ENCODE measurements at regions not wholly inside any gene's neighbourhood (a gene's known extent, or its start where the extent isn't known, plus 50 kb on each side); places are given as distances from the start of the nearest gene placed in this dataset.

- no peak for TF ChIP-seq CTCF (conservative IDR thresholded peaks at IDR 0.05)
- no peak for TF ChIP-seq EZH2 (IDR thresholded peaks at IDR 0.05; ENCODE audit: low read depth)
Measured at GRCh38 chr20:24894967-24895366, 54.1 kb upstream of the CST7 start.

Data from PC-9 (cell line).